HUES64 (cell line): ENCODE measurements at regions not wholly inside any gene's neighbourhood (a gene's known extent, or its start where the extent isn't known, plus 50 kb on each side); places are given as distances from the start of the nearest gene placed in this dataset.
"Not testable (repeated sequence)": the region's sequence is repeated elsewhere in the genome, so short reads cannot be mapped to it uniquely, and the experiment has no call there.

ENCODE experiments used
- H3K27ac ChIP-seq: 2 replicates; pipeline ENCODE4 v1.7.0; 2013; ENCODE audit warnings: low read depth, low read length, inconsistent platforms
- H3K27me3 ChIP-seq: 2 replicates; pipeline ENCODE4 v1.6.1; 2013; ENCODE audit warnings: mild to moderate bottlenecking, low read length; ENCODE audit not compliant: insufficient read depth
- H3K36me3 ChIP-seq: 2 replicates; pipeline ENCODE4 v1.6.1; 2013; ENCODE audit warnings: mild to moderate bottlenecking, low read length; ENCODE audit not compliant: insufficient read depth
- H3K4me1 ChIP-seq: 2 replicates; pipeline ENCODE4 v1.6.1; 2013; ENCODE audit warnings: mild to moderate bottlenecking, low read length, moderate library complexity; ENCODE audit not compliant: insufficient read depth
- H3K4me3 ChIP-seq: 2 replicates; pipeline ENCODE4 v1.5.1; 2013; ENCODE audit warnings: mild to moderate bottlenecking, low read length, moderate library complexity
- H3K9ac ChIP-seq: 2 replicates; pipeline ENCODE4 v1.6.1; 2013; ENCODE audit warnings: mild to moderate bottlenecking, low read depth, low read length
- H3K9me3 ChIP-seq: 2 replicates; pipeline ENCODE4 v1.6.1; 2013; ENCODE audit warnings: low read depth, low read length; ENCODE audit not compliant: insufficient read depth
- WGBS: fragments of 150-250, 120-280 bp; methylation state at CpG from one replicate; pipeline ENCODE4 v1.1.7; 2013; ENCODE audit warnings: missing lambda C conversion rate; 5-methylcytosine and 5-hydroxymethylcytosine counted together

- Histone ChIP-seq H3K4me3 (no peak overlapping the region), H3K4me1 (peaks cover 9% of the 10 kb centered on the region; the same call in 1 of the 2 replicates), H3K36me3 (no peaks in the 10 kb centered on the region), H3K9me3 (no peaks in the 10 kb centered on the region), H3K27ac (peak overlapping the region; percentile 26; the same call in 1 of the 2 replicates), H3K9ac (no peak overlapping the region), H3K27me3 (no peaks in the 10 kb centered on the region)
- WGBS = 92% methylated on average over 1 of the region's 1 CpG
These were observed 208.3 kb downstream of the C16orf95 start for GRCh38 chr16:87108941-87109340.

DNA sequence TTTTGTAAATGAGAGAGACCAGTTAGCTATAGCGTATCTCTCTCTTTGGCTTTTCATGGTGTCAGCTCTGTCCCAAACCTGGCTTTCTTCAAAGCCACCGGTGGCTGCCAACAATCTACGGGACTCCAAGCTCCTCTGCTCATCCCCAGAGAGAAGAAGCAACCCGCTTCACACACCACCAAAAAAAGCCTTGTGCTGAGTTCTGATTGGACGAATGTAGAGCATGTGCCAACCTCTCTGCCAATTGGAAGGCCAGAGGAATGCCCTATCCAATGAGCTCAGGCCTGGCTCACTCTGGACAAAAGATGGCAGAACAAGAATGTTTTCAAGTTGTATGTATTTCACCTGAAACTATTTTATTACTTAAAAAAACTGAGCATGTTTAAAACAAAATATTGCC, 202.4 kb downstream of the C16orf95 start:
- Histone ChIP-seq H3K27me3 (no peaks in the 10 kb centered on the region), H3K4me3 (no peak overlapping the region), H3K4me1 (peaks cover 4% of the 10 kb centered on the region; the same call in 1 of the 2 replicates), H3K9me3 (no peaks in the 10 kb centered on the region), H3K27ac (no peak overlapping the region), H3K9ac (no peak overlapping the region), H3K36me3 (no peaks in the 10 kb centered on the region)
- WGBS = 95% methylated on average over 5 of the region's 5 CpGs

DNA sequence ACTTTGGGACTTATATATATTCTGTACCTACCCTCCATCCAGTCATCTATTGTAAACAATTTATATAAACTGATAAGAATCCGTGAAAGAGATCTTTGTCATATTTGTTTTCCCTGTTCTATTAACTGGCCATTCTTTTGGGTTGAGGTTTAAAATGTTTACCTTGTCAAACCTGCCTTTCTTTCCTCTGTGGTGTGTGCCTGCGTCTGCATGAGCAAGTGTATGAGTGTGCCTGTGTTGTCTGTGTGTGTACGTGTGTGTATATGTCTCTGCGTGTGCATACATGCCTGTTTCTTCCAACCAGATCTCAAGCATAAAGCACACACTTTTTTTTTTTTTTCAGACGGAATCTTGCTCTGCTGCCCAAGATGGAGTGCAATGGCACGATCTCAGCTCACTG, 201.5 kb downstream of the C16orf95 start:
- 91% methylated on average over 5 of the region's 6 CpGs for WGBS
- Histone ChIP-seq H3K4me3 (no peak overlapping the region), H3K36me3 (no peaks in the 10 kb centered on the region), H3K4me1 (no peaks in the 10 kb centered on the region), H3K27me3 (no peaks in the 10 kb centered on the region), H3K9ac (no peak overlapping the region), H3K27ac (no peak overlapping the region), H3K9me3 (no peaks in the 10 kb centered on the region)

DNA sequence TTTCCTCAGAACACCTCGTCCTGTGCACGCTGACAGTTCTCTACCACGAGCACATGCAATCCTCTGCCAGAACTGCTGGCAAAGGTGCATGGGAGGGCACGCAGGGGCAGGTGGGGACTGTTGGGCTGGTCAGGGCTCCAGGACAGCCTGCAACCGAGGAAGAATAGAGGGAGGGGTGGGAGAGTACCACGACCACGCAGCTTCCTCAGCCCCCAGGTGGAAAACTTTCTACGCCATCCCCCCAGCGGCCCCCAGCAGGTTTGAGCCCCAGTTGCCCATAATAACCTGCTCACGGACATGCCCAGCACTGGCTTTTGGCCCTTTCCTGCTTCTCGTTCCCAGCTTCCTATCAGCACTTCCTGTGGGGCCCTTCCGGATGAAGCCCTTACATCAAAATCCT, 199.3 kb downstream of the C16orf95 start:
- Histone ChIP-seq H3K27ac (no peak overlapping the region), H3K4me1 (no peaks in the 10 kb centered on the region), H3K9me3 (no peaks in the 10 kb centered on the region), H3K9ac (no peak overlapping the region), H3K27me3 (no peaks in the 10 kb centered on the region), H3K4me3 (no peak overlapping the region), H3K36me3 (no peaks in the 10 kb centered on the region)
- WGBS = 85% methylated on average over 12 of the region's 12 CpGs

- no peak overlapping the region for H3K4me3 ChIP-seq
- H3K36me3 ChIP-seq = no peaks in the 10 kb centered on the region
- no peaks in the 10 kb centered on the region for H3K27me3 ChIP-seq
- no peak overlapping the region for H3K9ac ChIP-seq
- H3K9me3 ChIP-seq = no peaks in the 10 kb centered on the region
- H3K4me1 ChIP-seq = no peaks in the 10 kb centered on the region
- WGBS = 98% methylated on average over 2 of the region's 2 CpGs
- H3K27ac ChIP-seq = no peak overlapping the region
These were observed 198.0 kb downstream of the C16orf95 start for GRCh38 chr16:87119168-87119567.

- Histone ChIP-seq H3K36me3 (no peaks in the 10 kb centered on the region), H3K27me3 (no peaks in the 10 kb centered on the region), H3K27ac (no peak overlapping the region), H3K9me3 (no peaks in the 10 kb centered on the region), H3K4me1 (no peaks in the 10 kb centered on the region), H3K4me3 (no peak overlapping the region), H3K9ac (no peak overlapping the region)
- 92% methylated on average over 9 of the region's 9 CpGs for WGBS
These were observed 197.4 kb downstream of the C16orf95 start for GRCh38 chr16:87119748-87120147.

DNA sequence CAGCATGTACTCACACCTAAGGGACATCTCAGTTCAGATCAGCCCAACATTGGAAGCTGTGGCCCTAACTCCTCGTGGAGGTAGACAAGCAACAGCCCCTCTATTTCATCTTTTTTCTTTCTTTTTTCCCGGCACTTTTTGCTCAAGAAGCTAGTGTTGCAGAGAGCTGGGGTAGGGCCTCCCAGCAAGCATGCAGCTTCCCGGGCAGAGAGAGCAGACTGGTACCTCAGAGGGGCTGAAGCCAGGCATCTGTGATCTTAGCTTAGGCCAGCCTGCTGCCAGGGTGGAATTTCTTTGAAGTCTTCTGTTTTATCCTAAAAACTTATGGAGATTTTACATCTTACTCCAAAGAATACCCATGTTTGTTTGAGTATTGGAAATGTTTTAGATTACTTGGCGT, 195.4 kb downstream of the C16orf95 start:
- H3K4me1 ChIP-seq = no peaks in the 10 kb centered on the region
- H3K36me3 ChIP-seq = no peaks in the 10 kb centered on the region
- no peak overlapping the region for H3K27ac ChIP-seq
- H3K9me3 ChIP-seq = no peaks in the 10 kb centered on the region
- H3K4me3 ChIP-seq = no peak overlapping the region
- H3K27me3 ChIP-seq = no peaks in the 10 kb centered on the region
- no peak overlapping the region for H3K9ac ChIP-seq
- WGBS = 91% methylated on average over 4 of the region's 4 CpGs

DNA sequence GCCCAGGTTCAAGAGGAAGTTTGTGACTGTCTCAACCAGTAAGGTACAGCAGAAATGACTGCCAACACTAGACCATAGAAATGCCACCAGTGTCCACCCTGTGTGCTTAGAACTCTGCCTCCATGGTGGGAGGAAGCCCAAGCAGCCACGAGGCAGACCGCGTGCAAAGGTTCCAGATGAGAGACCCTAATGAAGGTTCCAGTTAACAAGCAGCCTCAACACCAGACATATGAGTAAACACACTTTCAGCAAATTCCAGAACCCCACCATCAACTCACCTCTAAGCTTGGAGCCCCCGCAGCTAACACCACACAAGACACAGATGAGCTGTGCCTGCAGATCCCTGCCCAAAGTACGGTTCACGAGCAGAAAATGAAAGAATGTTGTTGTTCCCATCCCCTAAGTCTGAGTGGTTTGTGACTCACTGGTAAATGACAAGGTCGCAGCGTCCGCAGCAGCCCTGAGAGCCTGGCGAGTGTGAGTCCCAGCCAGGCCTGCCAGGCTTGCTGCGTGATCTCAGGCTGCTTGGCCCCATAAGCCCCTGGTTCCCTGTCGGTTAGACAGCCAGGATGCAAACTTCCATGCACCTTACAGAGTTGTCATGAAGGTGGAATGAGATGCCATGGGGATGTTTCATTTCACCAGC, 193.7 kb downstream of the C16orf95 start:
- Histone ChIP-seq H3K4me3 (no peak overlapping the region), H3K9me3 (no peaks in the 10 kb centered on the region), H3K36me3 (no peaks in the 10 kb centered on the region), H3K27ac (no peak overlapping the region), H3K9ac (no peak overlapping the region), H3K4me1 (no peaks in the 10 kb centered on the region), H3K27me3 (no peaks in the 10 kb centered on the region)
- WGBS = 96% methylated on average over 12 of the region's 12 CpGs

- not testable (repeated sequence) for H3K9me3 ChIP-seq, H3K36me3 ChIP-seq, H3K27ac ChIP-seq, H3K4me1 ChIP-seq, H3K4me3 ChIP-seq, H3K9ac ChIP-seq, H3K27me3 ChIP-seq
- 90% methylated on average over 9 of the region's 9 CpGs for WGBS
These were observed 192.8 kb downstream of the C16orf95 start for GRCh38 chr16:87124405-87124804.

- Histone ChIP-seq H3K27me3 (no peaks in the 10 kb centered on the region), H3K36me3 (no peaks in the 10 kb centered on the region), H3K4me3 (no peak overlapping the region), H3K9ac (no peak overlapping the region), H3K4me1 (no peaks in the 10 kb centered on the region), H3K9me3 (no peaks in the 10 kb centered on the region), H3K27ac (no peak overlapping the region)
- 90% methylated on average over 38 of the region's 38 CpGs for WGBS
These were observed 191.7 kb downstream of the C16orf95 start for GRCh38 chr16:87125206-87126155.

GRCh38 chr16:87126403-87127025, 190.7 kb downstream of the C16orf95 start:
- no peaks in the 10 kb centered on the region for H3K9me3 ChIP-seq
- H3K27ac ChIP-seq = no peak overlapping the region
- no peaks in the 10 kb centered on the region for H3K36me3 ChIP-seq
- H3K4me1 ChIP-seq = no peaks in the 10 kb centered on the region
- H3K9ac ChIP-seq = no peak overlapping the region
- no peaks in the 10 kb centered on the region for H3K27me3 ChIP-seq
- WGBS = 78% methylated on average over 13 of the region's 13 CpGs
- no peak overlapping the region for H3K4me3 ChIP-seq
